ENCODE measurements at regions not wholly inside any gene's neighbourhood (a gene's known extent, or its start where the extent isn't known, plus 50 kb on each side); places are given as distances from the start of the nearest gene placed in this dataset.

GRCh38 chr2:38233231-38233983 is 143.7 kb downstream of the ATL2 start:
- no peak for TF ChIP-seq POLR2A (IDR thresholded peaks at IDR 0.05)
- no peak for TF ChIP-seq CTCF (IDR thresholded peaks at IDR 0.05)
- DNase-seq (no peak), ATAC-seq (no peak)
- H3K4me3 ChIP-seq, result no peak overlapping the region
- H3K27ac ChIP-seq, result no peak overlapping the region
- H3K36me3 ChIP-seq, result no peaks in the 10 kb centered on the region
- WGBS (ENCODE audit: insufficient coverage, low coverage, low lambda C conversion rate, missing lambda C conversion rate), result 92% methylated on average over 9 of the region's 9 CpGs
- no peaks in the 10 kb centered on the region for H3K9me3 ChIP-seq
- no peaks in the 10 kb centered on the region for H3K27me3 ChIP-seq
- intact Hi-C loops (cut with DNase I), result no loop called here
- no peaks in the 10 kb centered on the region for H3K4me1 ChIP-seq

GRCh38 chr2:38232454-38232853 is 144.6 kb downstream of the ATL2 start:
- TF ChIP-seq POLR2A (IDR thresholded peaks at IDR 0.05), result no peak
- no peaks in the 10 kb centered on the region for H3K36me3 ChIP-seq
- H3K27me3 ChIP-seq, result no peaks in the 10 kb centered on the region
- intact Hi-C loops (cut with DNase I), result no loop called here
- H3K4me3 ChIP-seq, result no peak overlapping the region
- 91% methylated on average over 1 of the region's 1 CpG for WGBS (ENCODE audit: insufficient coverage, low coverage, low lambda C conversion rate, missing lambda C conversion rate)
- H3K9me3 ChIP-seq, result no peaks in the 10 kb centered on the region
- ATAC-seq, result no peak
- no peak overlapping the region for H3K27ac ChIP-seq
- H3K4me1 ChIP-seq, result no peaks in the 10 kb centered on the region
- DNase-seq, result no peak

- WGBS (ENCODE audit: insufficient coverage, low coverage, low lambda C conversion rate, missing lambda C conversion rate), result 35% methylated on average over 4 of the region's 4 CpGs
These were observed 146.3 kb downstream of the ATL2 start for GRCh38 chr2:38230756-38231155.

GRCh38 chr2:38228753-38229152 is 148.3 kb downstream of the ATL2 start:
- peaks cover 0 to 5% (median 2%) of the 10 kb centered on the region in 4 donors for H3K4me1 ChIP-seq

More at GRCh38 chr2:38230756-38231155, 146.3 kb downstream of the ATL2 start:
- Histone ChIP-seq H3K4me1 (no peaks in the 10 kb centered on the region), H3K9me3 (no peaks in the 10 kb centered on the region), H3K4me3 (no peak overlapping the region), H3K27me3 (no peaks in the 10 kb centered on the region), H3K36me3 (no peaks in the 10 kb centered on the region), H3K27ac (no peak overlapping the region)
- DNase-seq, result no peak
- no peak for ATAC-seq
- TF ChIP-seq CTCF (IDR thresholded peaks at IDR 0.05), result no peak
- TF ChIP-seq POLR2A (IDR thresholded peaks at IDR 0.05), result no peak
- intact Hi-C loops (cut with DNase I), result no loop called here

More at GRCh38 chr2:38228753-38229152, 148.3 kb downstream of the ATL2 start:
- ATAC-seq (no peak), DNase-seq (no peak)
- H3K9me3 ChIP-seq, result no peaks in the 10 kb centered on the region
- no peak overlapping the region for H3K4me3 ChIP-seq
- TF ChIP-seq POLR2A (IDR thresholded peaks at IDR 0.05) (no peak), CTCF (IDR thresholded peaks at IDR 0.05) (no peak)
- no peaks in the 10 kb centered on the region for H3K36me3 ChIP-seq
- no peak overlapping the region for H3K27ac ChIP-seq
- H3K27me3 ChIP-seq, result no peaks in the 10 kb centered on the region
- intact Hi-C loops (cut with DNase I), result no loop called here

All from right lobe of liver (tissue), 6 donors.